Fibroblast of lung (primary cell): ENCODE measurements at regions not wholly inside any gene's neighbourhood (a gene's known extent, or its start where the extent isn't known, plus 50 kb on each side); places are given as distances from the start of the nearest gene placed in this dataset.

Experiments used
- DNase-seq, 2 donors: peaks; one replicate each; pipeline versions ENCODE4 v3.0.0 to v3.0.0-alpha.2; 2010; ENCODE audit warnings: low read depth in 2 of 2
- H2AFZ ChIP-seq: 2 replicates; pipeline ENCODE4 v1.5.1; 2012; ENCODE audit warnings: low read length, control low read depth, inconsistent platforms
- H3K27ac ChIP-seq: 2 replicates; pipeline ENCODE4 v1.5.1; 2011; ENCODE audit warnings: low read length, control low read depth; ENCODE audit not compliant: insufficient read depth
- H3K27me3 ChIP-seq: 2 replicates; pipeline ENCODE4 v1.5.1; 2011; ENCODE audit warnings: mild to moderate bottlenecking, low read length; ENCODE audit not compliant: control insufficient read depth, insufficient read depth
- H3K36me3 ChIP-seq: 2 replicates; pipeline ENCODE4 v1.5.1; 2011; ENCODE audit warnings: low read length; ENCODE audit not compliant: control insufficient read depth, insufficient read depth
- H3K4me1 ChIP-seq: 2 replicates; pipeline ENCODE4 v1.5.1; 2011; ENCODE audit warnings: low read length; ENCODE audit not compliant: control insufficient read depth, insufficient read depth; ENCODE audit errors: extremely low read depth
- H3K4me2 ChIP-seq: 2 replicates; pipeline ENCODE4 v1.5.1; 2011; ENCODE audit warnings: low read length, control low read depth; ENCODE audit not compliant: insufficient read depth; ENCODE audit errors: extremely low read depth
- H3K4me3 ChIP-seq, 4 experiments: fragments of 200-600 bp in 1 of 4; sonication (generic) in 1 of 4; replicated peaks in 1 of 4; 2 replicates each; pipeline ENCODE4 v1.5.1; 2011 to 2016; ENCODE audit warnings: low read length in 4 of 4, low read depth in 3 of 4, mild to moderate bottlenecking in 3 of 4, control low read depth in 2 of 4, inconsistent platforms in 1 of 4, mixed read lengths in 1 of 4; ENCODE audit not compliant: insufficient read depth in 1 of 4; ENCODE audit errors: control extremely low read depth in 1 of 4
- H3K79me2 ChIP-seq: 2 replicates; pipeline ENCODE4 v1.5.1; 2012; ENCODE audit warnings: mild to moderate bottlenecking, low read length, inconsistent platforms; ENCODE audit not compliant: control insufficient read depth, insufficient read depth
- H3K9ac ChIP-seq: 2 replicates; pipeline ENCODE4 v1.5.1; 2011; ENCODE audit warnings: mild to moderate bottlenecking, low read length, control low read depth; ENCODE audit not compliant: insufficient read depth
- H3K9me3 ChIP-seq: 2 replicates; pipeline ENCODE4 v1.5.1; 2012; ENCODE audit warnings: low read depth, low read length; ENCODE audit not compliant: control insufficient read depth, insufficient read depth
- H4K20me1 ChIP-seq: 2 replicates; pipeline ENCODE4 v1.5.1; 2011; ENCODE audit warnings: low read length; ENCODE audit not compliant: control insufficient read depth, insufficient read depth; ENCODE audit errors: extremely low read depth
- CTCF ChIP-seq, 2 donors: IDR thresholded peaks in 1 of 2; conservative IDR thresholded peaks in 1 of 2; 1 replicate in 1 of 2; 2 replicates in 1 of 2; pipeline ENCODE4 v1.5.1; 2011 to 2012; ENCODE audit warnings: low read length in 2 of 2, control low read depth in 1 of 2, inconsistent platforms in 1 of 2, low read depth in 1 of 2, mild to moderate bottlenecking in 1 of 2
- EZH2 ChIP-seq: IDR thresholded peaks from 2 replicates; pipeline ENCODE4 v1.5.1; 2012; ENCODE audit warnings: low read length, control low read depth, mild to moderate bottlenecking; ENCODE audit errors: missing control alignments

GRCh38 chrX:906586-906985, 276.0 kb downstream of the SHOX start:
- Histone ChIP-seq H3K36me3 (no peaks in the 10 kb centered on the region), H3K27me3 (no peaks in the 10 kb centered on the region), H4K20me1 (no peaks in the 10 kb centered on the region), H3K9ac (no peak overlapping the region), H3K4me1 (no peaks in the 10 kb centered on the region), H2AFZ (no peak overlapping the region), H3K9me3 (no peaks in the 10 kb centered on the region), H3K79me2 (no peaks in the 10 kb centered on the region), H3K4me3 (no peak overlapping the region), H3K4me2 (no peak overlapping the region), H3K27ac (no peak overlapping the region)
- DNase-seq, result no peak
- TF ChIP-seq CTCF (conservative IDR thresholded peaks at IDR 0.05 in 1 of 2, IDR thresholded peaks at IDR 0.05 in 1 of 2; ENCODE audit: low read depth in 1 of 2, low read length in 2 of 2) (no peak), EZH2 (no peak)

GRCh38 chrX:905848-906566, 275.4 kb downstream of the SHOX start:
- Histone ChIP-seq H3K36me3 (no peaks in the 10 kb centered on the region), H3K4me1 (no peaks in the 10 kb centered on the region), H3K27ac (no peak overlapping the region), H3K79me2 (no peaks in the 10 kb centered on the region), H3K9me3 (no peaks in the 10 kb centered on the region), H2AFZ (no peak overlapping the region), H3K27me3 (no peaks in the 10 kb centered on the region), H3K4me2 (no peak overlapping the region), H3K4me3 (no peak overlapping the region), H4K20me1 (no peaks in the 10 kb centered on the region), H3K9ac (no peak overlapping the region)
- DNase-seq, result no peak
- TF ChIP-seq EZH2, result no peak
- no peak for TF ChIP-seq CTCF (conservative IDR thresholded peaks at IDR 0.05 in 1 of 2, IDR thresholded peaks at IDR 0.05 in 1 of 2; ENCODE audit: low read depth in 1 of 2, low read length in 2 of 2)

GRCh38 chrX:903116-903515, 272.5 kb downstream of the SHOX start:
- DNase-seq, result no peak
- H3K4me1 ChIP-seq, result no peaks in the 10 kb centered on the region
- no peak overlapping the region for H2AFZ ChIP-seq
- H3K27me3 ChIP-seq, result no peaks in the 10 kb centered on the region
- H3K36me3 ChIP-seq, result no peaks in the 10 kb centered on the region
- no peaks in the 10 kb centered on the region for H4K20me1 ChIP-seq
- H3K79me2 ChIP-seq, result no peaks in the 10 kb centered on the region
- no peak overlapping the region for H3K4me2 ChIP-seq
- no peak for TF ChIP-seq EZH2
- no peak for TF ChIP-seq CTCF (conservative IDR thresholded peaks at IDR 0.05 in 1 of 2, IDR thresholded peaks at IDR 0.05 in 1 of 2; ENCODE audit: low read depth in 1 of 2, low read length in 2 of 2)
- no peak overlapping the region for H3K9ac ChIP-seq
- H3K9me3 ChIP-seq, result no peaks in the 10 kb centered on the region
- no peak overlapping the region for H3K4me3 ChIP-seq
- no peak overlapping the region for H3K27ac ChIP-seq
